SJSA1 (cell line): ENCODE measurements at regions not wholly inside any gene's neighbourhood (a gene's known extent, or its start where the extent isn't known, plus 50 kb on each side); places are given as distances from the start of the nearest gene placed in this dataset.
"Not testable (repeated sequence)": the region's sequence is repeated elsewhere in the genome, so short reads cannot be mapped to it uniquely, and the experiment has no call there.

Experiments used
- DNase-seq, 2 experiments: peaks; one replicate each; pipeline ENCODE4 v3.0.0-alpha.2; 2015 to 2020; ENCODE audit warnings: low spot score in 2 of 2, low read depth in 1 of 2
- H3K27ac ChIP-seq: fragments of 250-450 bp; sonication (Bioruptor Pico); 2 replicates; pipeline ENCODE4 v1.5.1; 2020; ENCODE audit warnings: mild to moderate bottlenecking, moderate library complexity
- H3K27me3 ChIP-seq: fragments of 250-450 bp; sonication (Bioruptor Pico); replicated peaks from 2 replicates; pipeline ENCODE4 v1.5.1; 2020; ENCODE audit warnings: mild to moderate bottlenecking, moderate library complexity
- H3K36me3 ChIP-seq: fragments of 250-450 bp; sonication (Bioruptor Pico); 2 replicates; pipeline ENCODE4 v1.5.1; 2020; ENCODE audit warnings: mild to moderate bottlenecking
- H3K4me1 ChIP-seq: fragments of 250-450 bp; sonication (Bioruptor Pico); replicated peaks from 2 replicates; pipeline ENCODE4 v1.6.1; 2021; ENCODE audit warnings: mild to moderate bottlenecking
- H3K4me3 ChIP-seq: fragments of 250-450 bp; sonication (Bioruptor Pico); 2 replicates; pipeline ENCODE4 v1.5.1; 2020; ENCODE audit warnings: mild to moderate bottlenecking
- H3K9me3 ChIP-seq: fragments of 250-450 bp; sonication (Bioruptor Pico); replicated peaks from 2 replicates; pipeline ENCODE4 v1.5.1; 2020; ENCODE audit warnings: mild to moderate bottlenecking

- no peak for DNase-seq
- H3K27me3 ChIP-seq, result no peaks in the 10 kb centered on the region
- H3K36me3 ChIP-seq, result no peaks in the 10 kb centered on the region
- H3K4me3 ChIP-seq, result no peak overlapping the region
- H3K9me3 ChIP-seq, result no peaks in the 10 kb centered on the region
- H3K4me1 ChIP-seq, result peaks cover 2% of the 10 kb centered on the region
- no peak overlapping the region for H3K27ac ChIP-seq
Observed at GRCh38 chrX:152079768-152080167, 58.6 kb downstream of the MAGEA10 start.

GRCh38 chrX:152074163-152074562, 64.2 kb downstream of the MAGEA10 start:
- Histone ChIP-seq H3K27me3 (no peaks in the 10 kb centered on the region), H3K9me3 (no peaks in the 10 kb centered on the region), H3K4me1 (peaks cover 11% of the 10 kb centered on the region), H3K27ac (no peak overlapping the region), H3K36me3 (no peaks in the 10 kb centered on the region), H3K4me3 (no peak overlapping the region)
- DNase-seq, result peak in 1 of 2 experiments; percentile 4

DNA sequence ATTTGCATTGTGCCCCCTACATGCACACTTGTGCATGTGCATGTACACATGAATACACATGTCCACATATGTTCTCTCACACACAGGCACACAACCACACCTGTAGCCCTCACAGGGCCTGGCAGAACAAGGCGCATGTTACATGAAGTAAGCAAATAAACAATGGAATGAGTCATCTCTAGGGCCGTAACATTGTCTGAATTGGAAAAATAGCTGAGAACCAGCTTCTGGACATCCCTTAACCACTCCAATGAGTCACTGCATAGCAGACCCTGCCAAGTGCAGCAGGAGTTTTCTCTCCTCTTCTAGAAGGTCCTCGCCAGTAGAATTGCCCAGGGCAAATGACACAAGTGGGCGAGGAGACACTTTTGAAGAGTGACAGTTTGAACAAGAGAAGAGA, 66.1 kb downstream of the MAGEA10 start:
- Histone ChIP-seq H3K4me1 (peaks cover 11% of the 10 kb centered on the region), H3K9me3 (no peaks in the 10 kb centered on the region), H3K36me3 (no peaks in the 10 kb centered on the region), H3K27me3 (no peaks in the 10 kb centered on the region), H3K4me3 (no peak overlapping the region), H3K27ac (no peak overlapping the region)
- peak; percentile 46 to 58 for DNase-seq

- no peaks in the 10 kb centered on the region for H3K9me3 ChIP-seq
- no peak overlapping the region for H3K27ac ChIP-seq
- H3K4me1 ChIP-seq, result peaks cover 11% of the 10 kb centered on the region
- H3K27me3 ChIP-seq, result no peaks in the 10 kb centered on the region
- no peaks in the 10 kb centered on the region for H3K36me3 ChIP-seq
- H3K4me3 ChIP-seq, result no peak overlapping the region
- no peak for DNase-seq
Observed at GRCh38 chrX:152070144-152070543, 68.2 kb downstream of the MAGEA10 start.

GRCh38 chrX:152061557-152061956, 76.8 kb downstream of the MAGEA10 start:
- H3K36me3 ChIP-seq, result no peaks in the 10 kb centered on the region
- no peak for DNase-seq
- H3K27ac ChIP-seq, result no peak overlapping the region
- no peaks in the 10 kb centered on the region for H3K4me1 ChIP-seq
- H3K4me3 ChIP-seq, result no peak overlapping the region
- no peaks in the 10 kb centered on the region for H3K27me3 ChIP-seq
- no peaks in the 10 kb centered on the region for H3K9me3 ChIP-seq

DNA sequence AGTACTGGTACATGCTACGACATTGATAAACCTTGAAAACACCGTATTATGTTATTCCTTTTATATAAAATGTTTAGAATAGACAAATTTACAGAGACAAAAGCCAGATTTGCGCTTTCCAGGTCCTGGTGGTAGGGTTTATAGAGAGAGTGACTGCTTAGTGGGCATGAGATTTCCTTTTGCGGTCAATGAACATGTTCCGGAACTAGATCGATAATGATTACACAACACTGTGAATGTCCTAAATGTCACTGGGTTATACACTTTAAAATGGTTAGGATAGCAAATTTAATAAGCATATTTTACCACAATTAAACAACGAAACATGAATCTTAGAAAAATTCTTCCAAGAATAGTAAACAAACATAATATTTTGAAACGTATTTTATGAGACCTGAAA, 77.3 kb downstream of the MAGEA10 start:
- Histone ChIP-seq H3K36me3 (no peaks in the 10 kb centered on the region), H3K4me3 (no peak overlapping the region), H3K27ac (no peak overlapping the region), H3K27me3 (no peaks in the 10 kb centered on the region), H3K4me1 (no peaks in the 10 kb centered on the region), H3K9me3 (no peaks in the 10 kb centered on the region)
- no peak for DNase-seq

DNA sequence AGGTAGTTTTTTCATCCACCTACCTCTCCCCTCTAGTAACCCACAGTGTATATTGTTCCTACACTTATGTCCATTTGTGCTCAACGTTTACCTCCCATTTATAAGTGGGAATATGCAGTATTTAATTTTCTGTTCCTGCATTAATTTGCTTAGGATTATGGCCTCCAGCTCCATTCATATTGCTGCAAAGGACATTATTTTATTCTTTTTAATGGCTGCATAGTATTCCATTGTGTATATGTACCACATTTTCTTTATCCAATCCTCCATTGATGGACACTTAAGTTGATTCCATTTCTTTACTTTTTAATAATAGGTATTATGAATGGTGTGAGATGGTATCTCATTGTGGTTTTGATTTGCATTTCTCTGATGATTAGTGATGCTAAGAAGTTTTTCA, 76.1 kb upstream of the GABRE start:
- not testable (repeated sequence) for H3K27ac ChIP-seq, H3K9me3 ChIP-seq, H3K4me3 ChIP-seq, H3K4me1 ChIP-seq, H3K27me3 ChIP-seq, H3K36me3 ChIP-seq, DNase-seq

GRCh38 chrX:152044383-152044782, 69.9 kb upstream of the GABRE start:
- Histone ChIP-seq H3K27me3 (no peaks in the 10 kb centered on the region), H3K4me3 (no peak overlapping the region), H3K36me3 (no peaks in the 10 kb centered on the region), H3K27ac (no peak overlapping the region), H3K9me3 (no peaks in the 10 kb centered on the region), H3K4me1 (no peaks in the 10 kb centered on the region)
- no peak for DNase-seq

DNA sequence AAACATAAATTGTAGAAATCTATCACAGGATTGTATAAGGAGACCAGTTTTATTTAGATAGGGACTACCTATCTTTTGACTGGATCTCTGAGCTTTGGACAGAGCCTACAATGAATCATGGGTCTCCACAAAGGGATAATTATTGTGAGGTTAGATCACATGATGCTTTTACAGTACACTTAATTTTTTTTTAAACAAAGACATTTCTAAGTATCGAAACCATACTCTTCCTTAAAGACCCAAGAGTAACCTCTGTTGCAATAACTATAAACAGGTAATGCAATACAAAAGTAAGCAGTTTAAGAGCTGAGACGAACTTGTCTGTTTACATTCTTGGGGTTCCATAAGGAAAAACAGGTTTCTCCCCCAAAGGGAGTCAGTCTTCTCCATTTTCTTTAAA, 64.3 kb upstream of the GABRE start:
- H3K36me3 ChIP-seq, result no peaks in the 10 kb centered on the region
- H3K27me3 ChIP-seq, result no peaks in the 10 kb centered on the region
- no peak overlapping the region for H3K27ac ChIP-seq
- H3K4me3 ChIP-seq, result no peak overlapping the region
- H3K4me1 ChIP-seq, result no peaks in the 10 kb centered on the region
- DNase-seq, result no peak
- no peaks in the 10 kb centered on the region for H3K9me3 ChIP-seq

DNA sequence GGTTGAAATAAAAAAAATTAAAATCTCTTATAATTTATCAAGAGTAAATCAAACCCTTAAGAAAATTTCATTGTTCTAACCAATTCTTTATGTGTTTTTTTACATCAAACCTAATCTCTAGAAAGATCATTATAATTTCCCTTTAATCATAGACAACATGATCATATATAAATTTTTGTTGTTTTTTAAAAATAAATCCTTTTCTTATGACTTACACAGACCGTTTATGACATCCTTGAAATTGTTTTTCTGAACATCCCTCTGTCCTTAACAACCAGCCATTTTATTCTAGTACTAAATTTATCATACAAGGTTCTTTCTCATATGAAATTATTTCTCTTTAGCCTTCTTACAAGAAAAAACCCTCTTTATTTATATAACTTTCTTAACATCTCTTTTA, 62.7 kb upstream of the GABRE start:
- no peaks in the 10 kb centered on the region for H3K27me3 ChIP-seq
- no peaks in the 10 kb centered on the region for H3K4me1 ChIP-seq
- no peak overlapping the region for H3K4me3 ChIP-seq
- no peak overlapping the region for H3K27ac ChIP-seq
- no peaks in the 10 kb centered on the region for H3K36me3 ChIP-seq
- DNase-seq, result no peak
- no peaks in the 10 kb centered on the region for H3K9me3 ChIP-seq

DNA sequence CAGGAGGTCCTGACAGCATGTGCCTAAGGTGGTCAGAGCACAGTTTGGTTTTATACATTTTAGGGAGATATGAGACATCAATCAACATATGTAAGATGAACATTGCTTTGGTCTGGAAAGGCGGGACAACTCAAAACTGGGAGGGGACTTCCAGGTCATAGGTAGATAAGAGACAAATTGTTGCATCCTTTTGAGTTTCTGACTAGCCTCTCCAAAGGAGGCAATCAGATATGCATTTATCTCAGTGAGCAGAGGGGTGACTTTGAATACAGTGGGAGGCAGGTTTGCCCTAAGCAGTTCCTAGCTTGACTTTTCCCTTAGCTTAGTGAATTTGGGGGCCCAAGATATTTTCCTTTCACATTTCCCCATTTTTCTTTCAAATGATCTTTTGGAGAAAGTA, 56.9 kb upstream of the GABRE start:
- not testable (repeated sequence) for H3K36me3 ChIP-seq, H3K27ac ChIP-seq, DNase-seq, H3K9me3 ChIP-seq, H3K27me3 ChIP-seq, H3K4me3 ChIP-seq, H3K4me1 ChIP-seq

DNA sequence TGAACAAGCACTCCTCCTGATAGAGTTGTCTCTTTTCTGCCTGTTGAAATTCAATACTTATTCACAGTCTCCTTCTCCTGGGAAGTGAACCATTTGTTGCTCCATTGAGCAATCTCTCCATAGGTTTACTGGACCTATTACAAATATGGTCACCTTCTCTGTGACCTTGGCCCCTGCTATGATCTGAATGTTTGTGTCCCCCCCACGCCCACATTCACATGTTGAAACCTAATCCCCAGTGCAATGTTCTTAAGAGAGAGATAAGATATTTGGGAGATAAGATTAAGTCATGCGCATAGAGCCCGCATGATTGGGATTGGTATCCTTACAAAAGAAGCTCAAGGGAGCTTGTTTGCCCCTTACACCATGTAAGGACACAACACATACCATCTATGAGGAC, 54.1 kb upstream of the GABRE start:
- H3K9me3 ChIP-seq, result no peaks in the 10 kb centered on the region
- no peak overlapping the region for H3K27ac ChIP-seq
- no peak for DNase-seq
- no peaks in the 10 kb centered on the region for H3K27me3 ChIP-seq
- H3K4me1 ChIP-seq, result no peaks in the 10 kb centered on the region
- no peaks in the 10 kb centered on the region for H3K36me3 ChIP-seq
- H3K4me3 ChIP-seq, result no peak overlapping the region

DNA sequence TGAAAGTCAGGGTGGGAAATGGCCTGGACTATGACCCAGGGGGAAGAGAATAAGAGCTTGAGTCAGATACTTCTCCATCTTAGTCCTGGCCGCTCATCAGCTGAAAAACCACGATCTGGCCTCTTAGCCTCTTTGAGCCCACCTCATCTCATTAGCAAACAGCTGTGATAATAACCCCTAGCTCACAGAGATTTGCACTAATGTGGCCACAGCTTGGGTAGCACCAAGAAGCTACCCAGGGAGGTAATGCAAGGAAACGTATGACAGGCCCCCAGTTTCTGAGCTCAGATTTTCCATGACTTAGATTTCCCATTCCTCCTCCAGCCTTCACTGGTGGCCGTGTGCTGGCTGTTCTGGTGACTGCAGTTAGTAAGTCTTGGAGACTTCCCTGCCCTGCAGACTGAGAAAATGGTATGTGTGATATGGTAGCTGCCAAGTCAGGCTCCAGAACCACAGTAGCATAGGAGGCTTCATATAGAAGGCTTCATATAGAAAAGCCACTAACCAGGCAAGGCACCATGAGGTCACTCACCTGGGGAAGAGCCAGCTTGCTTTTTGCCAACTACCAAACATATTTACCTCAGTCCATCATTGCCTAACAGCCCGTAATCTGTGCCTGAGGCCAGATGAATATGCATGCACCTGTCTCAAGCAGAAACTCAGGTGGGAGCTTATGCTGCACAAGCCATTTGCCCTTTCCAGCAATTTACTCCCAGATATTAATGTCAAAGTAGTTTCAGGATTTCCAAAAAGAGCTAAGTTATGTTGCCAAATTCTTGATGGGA, 51.4 kb upstream of the GABRE start:
- Histone ChIP-seq H3K4me3 (no peak overlapping the region), H3K27ac (no peak overlapping the region), H3K27me3 (no peaks in the 10 kb centered on the region), H3K9me3 (no peaks in the 10 kb centered on the region), H3K4me1 (no peaks in the 10 kb centered on the region), H3K36me3 (no peaks in the 10 kb centered on the region)
- no peak for DNase-seq

- no peaks in the 10 kb centered on the region for H3K27me3 ChIP-seq
- H3K4me3 ChIP-seq, result no peak overlapping the region
- no peaks in the 10 kb centered on the region for H3K4me1 ChIP-seq
- no peaks in the 10 kb centered on the region for H3K36me3 ChIP-seq
- H3K9me3 ChIP-seq, result no peaks in the 10 kb centered on the region
- no peak for DNase-seq
- H3K27ac ChIP-seq, result no peak overlapping the region
Observed at GRCh38 chrX:152024710-152025109, 50.2 kb upstream of the GABRE start.
